GDM1 (cell line): ENCODE measurements at regions not wholly inside any gene's neighbourhood (a gene's known extent, or its start where the extent isn't known, plus 50 kb on each side); places are given as distances from the start of the nearest gene placed in this dataset.

Experiments used
- DNase-seq: peaks from one replicate; lab custom pipeline; 2025; lab: John Stamatoyannopoulos, UW

DNA sequence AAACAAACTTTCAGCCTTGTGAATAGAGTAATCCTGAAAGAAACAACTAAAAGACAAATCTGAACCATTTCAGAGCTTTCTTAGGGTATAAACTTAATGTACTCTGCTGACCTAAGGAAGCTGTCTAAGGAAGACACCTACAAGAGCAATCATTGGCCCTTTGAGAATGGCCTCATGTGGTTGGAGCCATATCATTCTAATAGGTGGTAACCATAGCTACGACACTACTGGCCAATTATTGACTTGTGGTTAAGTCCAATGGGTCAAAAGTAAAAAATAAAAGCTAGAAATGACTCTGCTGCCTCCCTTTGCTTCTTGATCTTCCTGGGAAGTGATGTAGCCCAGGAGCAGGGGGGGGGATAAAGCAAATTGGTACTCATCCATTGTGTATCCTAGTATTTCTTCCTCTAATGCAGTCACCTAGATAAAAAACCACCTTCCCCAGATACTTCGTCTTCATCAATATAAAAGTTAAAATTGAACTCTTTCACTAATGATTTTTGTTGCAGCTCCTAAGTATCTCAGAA is 547.0 kb downstream of the ARAP2 start:
- no peak for DNase-seq

DNA sequence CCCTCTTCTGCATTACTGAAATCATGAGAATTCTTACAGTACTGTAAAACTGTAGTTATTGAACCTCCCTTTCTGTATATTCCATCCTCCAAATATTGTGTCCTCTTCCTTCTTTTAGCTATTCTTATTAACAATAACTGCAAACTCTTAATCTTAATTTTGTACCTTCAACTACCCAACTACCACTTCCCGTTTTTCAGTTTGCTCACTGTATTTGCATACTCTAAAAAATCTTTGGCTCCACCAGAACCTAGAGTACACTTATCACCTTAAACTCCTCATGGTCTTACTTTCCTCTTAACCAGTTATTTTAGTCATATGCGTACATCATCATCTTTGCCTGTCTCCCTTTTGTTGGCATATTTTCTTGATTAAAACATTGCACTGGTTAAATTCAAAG is 543.7 kb downstream of the ARAP2 start:
- DNase-seq = no peak

DNA sequence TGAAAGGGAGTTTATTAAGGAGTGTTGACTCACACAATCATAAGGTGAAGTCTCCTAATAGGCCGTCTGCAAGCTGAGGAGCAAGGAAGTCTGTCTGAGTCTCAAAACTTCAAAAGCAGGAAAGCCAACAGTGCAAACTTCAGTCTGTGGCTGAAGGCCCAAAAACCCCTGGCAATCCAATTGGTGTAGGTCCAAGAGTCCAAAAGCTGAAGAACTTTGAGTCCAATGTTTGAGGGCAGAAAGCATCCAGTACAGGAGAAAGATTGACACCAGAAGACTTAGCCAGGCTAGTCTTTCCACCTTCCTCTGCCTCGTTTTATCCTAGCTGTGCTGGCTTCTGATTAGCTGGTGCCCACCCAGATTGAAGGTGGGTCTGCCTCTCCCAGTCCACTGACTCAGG is 535.2 kb downstream of the ARAP2 start:
- no peak for DNase-seq

DNA sequence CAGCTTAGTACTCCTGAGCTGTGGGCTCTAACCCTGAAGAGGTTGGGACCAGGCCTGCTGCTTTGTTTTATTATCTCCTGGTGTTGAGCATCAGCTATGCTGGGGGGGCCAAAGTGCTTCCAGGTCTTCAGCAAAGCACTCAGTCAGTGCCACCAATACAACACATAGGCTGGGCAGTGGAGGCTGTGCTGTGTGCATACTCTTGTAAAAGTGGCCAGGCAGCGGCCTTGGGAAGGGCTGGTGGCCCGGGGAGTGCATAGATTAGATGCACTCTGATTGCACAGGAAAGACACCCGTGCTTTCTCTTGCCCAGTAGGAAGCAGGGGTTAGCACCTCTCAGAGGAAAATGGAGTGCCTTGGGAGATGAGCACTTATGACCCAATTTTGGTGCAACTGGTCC is 534.0 kb downstream of the ARAP2 start:
- DNase-seq = no peak

DNA sequence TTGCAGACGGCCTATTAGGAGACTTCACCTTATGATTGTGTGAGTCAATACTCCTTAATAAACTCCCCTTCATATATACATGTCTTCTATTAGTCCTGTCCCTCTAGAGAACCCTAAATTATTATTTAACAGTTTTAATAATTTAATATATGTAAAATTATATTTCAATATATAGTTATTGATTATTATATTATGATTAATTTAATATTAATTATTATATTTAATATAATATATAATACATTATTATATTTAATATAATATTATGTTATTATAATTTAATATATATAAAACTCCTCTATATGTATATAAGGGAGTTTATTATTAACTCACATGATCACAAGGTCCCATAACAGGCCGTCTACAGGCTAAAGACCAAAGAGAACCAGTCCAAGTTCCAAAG is 533.2 kb downstream of the ARAP2 start:
- no peak for DNase-seq

DNA sequence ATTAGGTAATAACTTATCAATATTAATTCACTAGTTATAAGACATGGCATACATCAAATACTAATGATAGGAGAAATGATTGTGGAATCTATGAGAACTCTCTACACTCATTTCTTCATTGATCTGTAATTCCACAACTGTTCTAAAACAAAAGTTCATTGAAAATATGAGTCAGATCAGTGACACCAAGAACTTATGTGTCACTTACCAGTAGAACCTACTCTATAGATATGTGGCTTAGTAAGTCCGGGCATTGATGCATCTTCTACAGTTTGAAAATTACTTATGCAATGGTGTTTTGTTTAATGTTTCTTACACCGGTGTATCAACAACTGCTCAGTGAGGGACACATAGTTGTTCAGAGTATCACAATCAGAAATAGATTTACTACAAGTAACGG is 520.3 kb downstream of the ARAP2 start:
- DNase-seq = no peak

DNA sequence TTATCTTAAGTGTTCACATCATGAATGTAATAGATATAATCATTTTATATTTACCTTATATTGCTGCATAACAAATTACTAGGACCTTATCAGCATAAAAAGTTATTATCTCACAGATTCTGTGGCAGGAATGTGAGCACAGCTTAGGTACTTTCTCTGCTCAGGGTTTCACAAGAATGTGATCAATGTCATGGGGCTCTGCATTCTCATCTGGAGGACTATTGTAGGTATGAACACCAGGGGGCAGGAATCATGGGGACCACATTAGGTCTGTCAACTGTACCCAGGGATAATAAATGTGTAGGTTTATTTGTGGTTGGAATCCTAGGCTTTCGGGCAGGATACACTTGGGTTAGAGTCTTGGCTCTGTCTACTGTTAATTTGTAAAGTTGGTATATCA is 519.2 kb downstream of the ARAP2 start:
- no peak for DNase-seq

DNA sequence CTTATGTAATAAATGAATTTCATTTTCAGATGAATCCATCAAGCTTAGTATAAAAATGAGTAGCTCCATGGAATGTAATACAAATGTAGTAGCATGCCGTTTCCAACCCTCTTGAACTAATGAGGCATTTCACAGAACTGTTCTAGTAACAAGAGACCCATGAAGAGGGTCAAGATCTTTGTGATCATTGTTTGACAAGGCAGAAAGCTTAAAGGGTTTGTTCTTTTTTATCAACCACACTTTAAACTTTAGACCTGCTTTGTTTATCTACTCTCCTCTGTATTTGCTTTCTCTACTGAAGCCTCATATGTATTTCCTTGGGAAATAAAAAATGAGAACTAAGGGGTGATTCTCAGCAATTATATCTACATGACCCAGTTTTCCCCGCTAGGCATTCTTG is 513.9 kb downstream of the ARAP2 start:
- DNase-seq = no peak

DNA sequence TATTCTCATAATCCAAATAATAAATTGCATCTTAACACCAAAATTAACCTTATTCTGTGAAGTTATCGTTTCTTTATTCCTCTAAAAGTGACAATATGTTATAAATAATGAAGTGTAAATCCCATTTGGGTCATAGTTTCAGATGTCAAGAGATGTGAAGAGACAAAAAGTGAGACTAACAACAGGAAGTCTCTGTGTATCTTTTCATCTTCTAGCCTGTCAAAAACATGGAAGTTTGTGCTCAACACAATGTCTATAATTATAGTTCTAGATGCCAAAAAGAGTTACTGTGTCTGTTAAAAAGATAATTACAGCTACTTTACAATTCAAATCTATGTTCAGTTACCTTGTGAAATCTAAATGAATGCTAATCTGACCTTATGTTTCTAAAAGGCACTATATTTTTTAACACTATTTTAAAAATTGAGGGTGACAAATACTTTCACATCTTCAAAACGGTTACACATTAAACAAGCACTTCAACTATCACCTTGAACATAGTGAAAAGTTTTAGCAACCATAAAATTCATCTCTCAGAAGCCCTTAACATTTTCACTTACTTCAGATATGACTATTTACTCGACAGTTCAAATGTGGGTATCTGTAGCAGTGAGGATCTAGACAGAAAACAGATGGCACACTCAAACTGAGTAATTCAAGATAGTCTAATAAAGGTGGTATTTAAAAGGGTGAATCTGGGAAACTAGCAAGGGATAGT is 509.8 kb downstream of the ARAP2 start:
- DNase-seq = no peak

DNA sequence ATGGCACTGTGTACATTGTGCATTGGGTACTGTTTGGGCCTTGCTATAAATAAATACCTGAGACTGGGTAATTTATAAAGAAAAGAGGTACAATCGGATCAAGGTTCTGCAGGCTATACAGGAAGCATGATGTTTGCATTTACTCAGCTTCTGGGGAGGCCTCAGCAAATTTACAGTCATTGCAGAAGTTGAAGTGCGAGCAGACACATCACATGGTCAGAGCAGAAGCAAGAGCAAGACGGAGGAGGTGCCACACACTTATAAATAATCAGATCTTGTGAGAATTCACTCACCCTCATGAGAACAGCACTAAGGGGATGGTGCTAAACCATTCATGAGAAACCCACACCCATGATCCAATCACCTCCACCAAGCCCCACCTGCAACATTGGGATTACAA is 505.0 kb downstream of the ARAP2 start:
- no peak for DNase-seq

DNA sequence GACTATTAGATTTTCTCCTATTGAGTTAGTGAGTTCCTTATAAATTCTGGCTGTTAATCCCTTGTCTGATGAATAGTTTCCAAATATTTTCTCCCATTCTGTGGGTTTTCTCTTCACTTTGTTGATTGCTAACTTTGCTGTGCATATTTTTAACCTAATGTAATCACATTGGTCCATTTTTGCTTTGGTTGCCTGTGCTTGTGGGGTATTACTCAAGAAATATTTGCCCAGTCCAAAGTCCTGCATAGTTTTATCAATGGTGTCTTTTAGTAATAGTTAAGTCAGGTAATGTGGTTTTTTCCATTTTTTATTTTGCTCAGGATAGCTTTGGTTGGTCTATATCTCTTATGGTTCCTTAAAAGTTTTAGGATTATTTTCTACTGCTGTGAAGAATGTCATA is 490.3 kb downstream of the ARAP2 start:
- DNase-seq = no peak

DNA sequence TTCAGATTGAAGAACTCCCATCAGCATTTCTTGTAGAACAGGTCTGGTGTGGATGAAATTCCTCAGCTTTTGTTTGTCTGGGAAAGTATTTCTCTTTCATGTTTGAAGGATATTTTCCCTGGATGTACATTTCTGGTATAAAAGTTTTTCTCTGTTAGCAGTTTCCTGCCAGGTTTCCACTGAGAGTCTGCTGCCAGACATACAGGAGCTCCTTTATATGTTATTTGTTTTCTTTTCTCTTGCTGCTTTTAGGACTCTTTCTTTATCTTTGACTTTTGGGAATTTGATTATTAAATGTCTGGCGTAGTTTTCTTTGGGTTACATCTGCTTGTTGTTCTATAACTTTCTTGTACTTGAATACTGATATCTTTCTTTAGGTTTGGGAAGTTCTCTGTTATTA is 486.5 kb downstream of the ARAP2 start:
- DNase-seq = no peak

DNA sequence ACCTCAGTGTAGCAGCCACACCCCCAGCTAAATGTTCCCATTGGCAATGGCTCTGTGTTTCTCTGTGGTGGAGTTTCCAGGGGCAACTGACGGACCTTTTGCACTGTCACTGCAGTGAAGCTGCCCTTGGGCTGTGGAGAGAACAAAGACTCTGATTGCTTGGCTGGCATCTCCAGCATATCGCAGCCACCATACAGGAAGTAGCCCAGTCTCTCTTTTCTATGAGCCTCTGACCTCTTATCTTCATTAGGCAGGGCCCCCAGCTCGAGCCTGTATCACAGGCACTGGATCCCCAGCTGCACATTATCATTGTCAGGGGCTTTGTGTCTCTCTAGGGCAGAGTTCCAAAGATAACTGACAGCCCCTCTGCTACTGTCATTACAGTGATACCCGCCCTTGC is 483.5 kb downstream of the ARAP2 start:
- no peak for DNase-seq

DNA sequence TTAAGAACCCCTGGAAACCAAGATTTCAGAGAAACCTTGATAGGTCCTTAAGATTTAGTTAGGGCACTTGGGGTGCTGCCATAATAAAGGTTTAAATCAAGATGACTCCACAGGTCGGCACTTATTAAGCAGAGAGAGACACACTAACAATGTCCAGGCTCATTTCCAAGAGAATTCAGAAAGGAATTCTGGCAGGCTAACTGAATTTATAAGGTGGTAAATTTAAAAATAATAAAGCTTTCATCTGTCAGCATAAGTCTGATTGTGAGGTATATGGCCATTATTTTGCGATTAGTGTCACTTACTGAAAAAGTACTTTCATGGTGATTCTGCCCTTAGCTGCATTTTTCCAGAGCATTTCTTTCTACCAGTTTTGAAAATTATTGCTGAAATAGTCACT is 472.7 kb downstream of the ARAP2 start:
- no peak for DNase-seq

DNA sequence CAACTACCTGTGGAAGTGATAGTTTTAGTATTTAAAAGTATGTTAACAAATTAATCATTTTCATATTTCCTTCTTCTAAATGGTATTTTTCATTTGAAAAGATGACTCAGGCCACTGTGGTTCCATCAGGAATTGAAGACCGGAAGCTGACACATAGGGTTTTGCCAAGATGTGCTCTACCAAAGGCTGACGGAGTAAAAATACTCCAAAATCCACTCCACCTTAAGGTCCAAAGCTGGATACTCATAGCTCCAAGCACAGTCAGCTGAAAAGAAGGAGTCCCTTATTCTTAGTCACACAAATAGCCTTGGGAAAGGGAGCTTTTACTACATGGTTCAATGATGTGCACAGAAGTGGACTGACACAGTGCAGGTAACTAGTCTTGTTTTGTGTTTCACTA is 472.0 kb downstream of the ARAP2 start:
- DNase-seq = no peak

DNA sequence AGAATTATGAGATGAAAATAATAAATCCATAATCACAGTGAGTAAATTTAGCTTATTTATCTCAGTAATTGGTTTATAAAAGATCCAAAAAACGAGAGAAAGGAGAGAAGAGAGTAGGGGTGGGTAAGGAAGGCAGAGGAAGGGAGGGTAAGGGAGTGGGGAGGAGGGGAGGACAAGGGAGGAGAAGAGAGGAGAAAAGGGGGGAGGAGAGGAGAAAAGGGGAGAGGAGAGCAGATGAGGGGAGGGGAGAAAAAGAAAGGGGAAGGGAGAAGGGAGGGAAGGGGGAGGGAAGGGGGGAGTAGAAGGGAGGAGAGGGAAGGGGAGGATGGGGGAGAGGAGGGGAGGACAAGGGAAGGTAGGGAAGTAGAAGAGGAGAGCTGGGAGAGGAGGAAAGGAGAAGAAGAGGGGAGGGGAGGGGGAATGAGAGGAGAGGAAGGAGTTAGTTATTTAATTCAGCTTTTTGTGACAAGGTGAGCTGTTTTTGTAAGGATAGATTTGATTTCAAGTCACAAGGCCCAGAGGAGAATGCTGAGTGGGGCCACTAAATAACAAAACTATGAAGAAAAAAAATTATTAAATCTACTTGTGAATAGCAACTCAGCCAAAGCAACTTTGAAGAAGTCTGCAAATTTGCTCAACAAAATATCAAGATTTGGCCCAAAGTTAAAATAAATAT is 454.3 kb downstream of the ARAP2 start:
- no peak for DNase-seq

DNA sequence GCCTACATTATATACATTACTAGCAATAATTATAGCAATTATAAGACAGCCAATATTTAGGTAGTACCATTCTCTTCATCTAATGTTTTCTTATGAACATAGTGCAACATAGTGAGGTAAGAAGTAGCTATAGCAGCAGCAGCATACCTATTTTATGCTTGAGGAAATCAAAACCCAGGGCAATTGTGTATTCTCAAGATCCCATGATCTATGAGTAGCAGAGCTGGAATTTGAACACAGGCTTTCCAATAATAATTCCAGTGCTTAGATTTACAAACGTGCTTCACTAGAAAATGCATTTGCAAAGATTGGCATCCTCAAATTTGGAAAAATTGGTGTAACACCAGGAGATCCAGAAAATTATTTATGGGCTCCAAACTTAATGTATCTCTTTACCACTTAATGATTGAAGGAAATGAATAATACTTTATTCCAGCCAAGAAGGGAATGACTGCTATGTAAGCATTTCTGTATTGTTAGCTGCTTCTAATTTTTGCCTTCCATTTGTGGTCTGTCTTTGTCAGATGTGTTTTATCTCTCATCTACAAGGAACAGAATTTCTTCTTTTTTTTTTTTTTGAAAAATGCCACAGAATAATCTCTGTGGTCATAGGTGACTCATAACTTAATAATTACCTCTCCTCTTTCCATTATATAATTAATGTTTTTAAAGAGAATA is 451.1 kb downstream of the ARAP2 start:
- no peak for DNase-seq

DNA sequence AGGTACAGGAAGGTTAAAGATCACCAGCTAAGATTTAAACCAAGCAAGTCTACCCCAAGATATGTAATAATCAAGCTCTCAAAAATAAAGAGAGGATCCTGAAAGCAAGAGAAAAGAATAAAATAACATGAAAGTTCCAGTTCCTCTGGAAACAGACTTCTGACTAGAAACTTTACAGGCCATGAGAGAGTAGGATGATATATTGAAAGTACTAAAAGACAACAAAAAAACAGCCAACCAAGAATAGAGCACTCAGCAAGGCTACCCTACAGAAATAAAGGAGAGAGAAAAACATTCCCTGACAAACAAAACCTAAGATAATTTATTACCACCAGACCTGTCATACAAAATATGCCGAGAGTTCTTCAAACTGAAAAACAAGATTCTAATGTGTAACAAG is 450.5 kb downstream of the ARAP2 start:
- DNase-seq = no peak

DNA sequence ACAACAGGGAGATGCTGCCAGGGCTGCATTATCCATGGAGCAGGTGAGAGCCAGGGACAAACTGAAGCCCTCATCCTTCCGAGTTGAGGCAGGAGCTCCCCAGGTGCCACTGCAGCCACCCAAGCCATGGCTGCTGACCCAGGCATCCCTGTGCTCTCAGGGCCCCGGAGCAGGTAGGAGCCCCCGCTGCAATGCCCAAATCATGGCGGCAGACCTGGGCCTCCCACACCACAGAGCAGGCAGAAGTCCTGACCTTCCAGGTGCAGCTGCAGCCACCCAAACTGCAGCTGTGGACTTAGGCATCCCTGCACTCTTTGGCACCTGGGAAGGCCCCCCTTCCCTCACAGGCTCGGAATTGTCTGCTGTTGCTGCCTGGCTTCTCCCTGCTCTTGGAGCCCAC is 443.6 kb downstream of the ARAP2 start:
- no peak for DNase-seq

DNA sequence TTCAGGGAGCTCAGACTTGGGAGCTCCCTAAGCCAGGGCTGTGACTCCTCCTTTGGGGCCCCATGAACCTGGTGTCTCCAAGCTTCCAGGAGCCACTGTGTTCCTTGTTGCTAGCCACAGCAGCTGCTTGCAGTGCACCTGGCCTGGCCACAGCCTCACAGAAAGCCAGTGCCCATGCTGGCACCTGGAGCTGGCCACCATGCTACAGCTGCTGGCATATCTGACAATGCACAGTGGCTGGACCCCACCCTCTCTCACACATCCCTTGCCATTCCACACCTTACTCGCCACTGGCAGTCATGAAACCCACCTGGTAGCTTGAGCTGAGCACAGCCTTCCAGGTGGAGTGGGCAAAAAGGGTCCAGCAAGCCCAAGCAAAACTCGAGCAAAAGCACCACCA is 441.7 kb downstream of the ARAP2 start:
- no peak for DNase-seq

DNA sequence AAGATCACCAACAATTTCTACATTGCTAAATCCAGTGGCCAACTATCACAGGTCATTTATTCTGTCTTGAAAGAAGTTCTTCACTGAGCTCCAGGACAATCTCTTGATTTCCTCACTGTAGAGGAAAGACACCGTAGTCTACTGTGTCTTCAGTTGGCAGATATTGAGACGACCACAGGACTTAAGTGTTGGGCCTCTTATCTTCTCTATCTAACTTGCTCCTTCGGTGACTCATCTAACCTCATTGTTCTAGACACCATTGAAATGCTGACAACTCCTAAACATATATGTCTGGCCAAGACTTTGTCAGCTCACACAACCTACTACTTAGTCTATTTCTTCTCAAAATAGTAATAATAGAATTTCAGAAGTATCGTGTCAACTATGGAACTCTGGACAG is 425.8 kb downstream of the ARAP2 start:
- DNase-seq = no peak

DNA sequence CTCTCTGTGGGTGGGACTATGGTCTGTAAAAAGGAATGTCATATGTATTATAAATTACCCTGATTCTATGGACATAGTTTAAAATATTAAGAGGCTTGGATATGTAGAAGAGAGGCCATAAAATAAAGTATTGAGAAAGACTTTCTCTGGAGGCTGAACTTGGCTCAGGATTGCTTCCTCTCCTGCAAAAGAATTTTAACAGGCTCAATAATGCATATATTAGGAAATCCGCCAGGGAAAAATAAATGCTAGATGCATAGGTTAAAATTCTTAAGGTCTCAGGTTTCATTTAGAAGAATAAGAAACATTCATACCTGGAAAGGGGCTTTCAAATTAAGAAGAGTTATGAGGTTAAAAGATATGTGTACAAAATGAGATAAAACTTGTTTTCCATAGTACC is 424.3 kb downstream of the ARAP2 start:
- DNase-seq = no peak

DNA sequence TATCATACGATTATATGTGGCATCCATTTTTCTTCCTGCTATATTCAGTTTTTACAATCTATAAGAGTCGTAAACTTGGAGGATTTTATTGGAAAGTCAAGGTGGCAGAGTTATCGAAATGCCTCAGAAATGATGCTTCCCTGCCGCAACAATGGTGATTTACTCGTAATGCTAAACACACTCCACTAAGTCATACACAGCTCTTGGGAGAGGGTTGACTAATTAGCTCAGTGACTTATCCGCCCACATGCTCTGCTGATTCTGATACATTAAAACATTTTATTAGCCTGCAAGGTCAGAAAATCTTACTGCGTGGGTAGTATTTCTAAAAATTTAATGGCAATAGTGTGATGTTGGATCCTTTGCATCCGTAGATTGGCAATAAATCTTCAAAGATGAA is 420.1 kb downstream of the ARAP2 start:
- no peak for DNase-seq
